BE2C (cell line): ENCODE measurements at regions not wholly inside any gene's neighbourhood (a gene's known extent, or its start where the extent isn't known, plus 50 kb on each side); places are given as distances from the start of the nearest gene placed in this dataset.

Experiments used
- DNase-seq: peaks from one replicate; pipeline ENCODE4 v3.0.0-alpha.2; 2020
- H3K27me3 ChIP-seq: fragments of 250-450 bp; sonication (Bioruptor Pico); 2 replicates; pipeline ENCODE4 v1.5.1; 2020; ENCODE audit warnings: mild to moderate bottlenecking
- H3K36me3 ChIP-seq: fragments of 250-450 bp; sonication (Bioruptor Pico); 2 replicates; pipeline ENCODE4 v1.5.1; 2020; ENCODE audit warnings: mild to moderate bottlenecking
- H3K4me1 ChIP-seq: fragments of 250-450 bp; sonication (Bioruptor Pico); 2 replicates; pipeline ENCODE4 v1.5.1; 2020
- H3K4me3 ChIP-seq: 2 replicates; pipeline ENCODE4 v1.5.1; 2011; ENCODE audit warnings: low read depth, low read length
- H3K9me3 ChIP-seq: fragments of 250-450 bp; sonication (Bioruptor Pico); 2 replicates; pipeline ENCODE4 v1.5.1; 2020
- CTCF ChIP-seq: IDR thresholded peaks from 2 replicates; pipeline ENCODE4 v1.5.1; 2012; ENCODE audit warnings: mild to moderate bottlenecking, low read depth, low read length

GRCh38 chr6:88376768-88377387, 210.7 kb upstream of the CNR1 start:
- no peaks in the 10 kb centered on the region for H3K4me1 ChIP-seq
- no peaks in the 10 kb centered on the region for H3K27me3 ChIP-seq
- no peak for DNase-seq
- H3K4me3 ChIP-seq, result no peak overlapping the region
- no peaks in the 10 kb centered on the region for H3K36me3 ChIP-seq
- H3K9me3 ChIP-seq, result no peaks in the 10 kb centered on the region
- no peak for TF ChIP-seq CTCF

GRCh38 chr6:88376197-88376596, 210.1 kb upstream of the CNR1 start:
- Histone ChIP-seq H3K36me3 (no peaks in the 10 kb centered on the region), H3K4me1 (no peaks in the 10 kb centered on the region), H3K4me3 (no peak overlapping the region), H3K9me3 (no peaks in the 10 kb centered on the region), H3K27me3 (no peaks in the 10 kb centered on the region)
- TF ChIP-seq CTCF, result no peak
- DNase-seq, result no peak

- no peaks in the 10 kb centered on the region for H3K27me3 ChIP-seq
- no peak overlapping the region for H3K4me3 ChIP-seq
- no peaks in the 10 kb centered on the region for H3K9me3 ChIP-seq
- H3K4me1 ChIP-seq, result no peaks in the 10 kb centered on the region
- DNase-seq, result no peak
- no peak for TF ChIP-seq CTCF
- H3K36me3 ChIP-seq, result no peaks in the 10 kb centered on the region
These were observed 208.4 kb upstream of the CNR1 start for GRCh38 chr6:88374553-88374952.

GRCh38 chr6:88371480-88371879, 205.3 kb upstream of the CNR1 start:
- H3K4me3 ChIP-seq, result no peak overlapping the region
- no peak for TF ChIP-seq CTCF

GRCh38 chr6:88370127-88370710, 204.1 kb upstream of the CNR1 start:
- TF ChIP-seq CTCF, result no peak
- no peaks in the 10 kb centered on the region for H3K36me3 ChIP-seq
- H3K9me3 ChIP-seq, result no peaks in the 10 kb centered on the region
- no peak for DNase-seq
- H3K4me3 ChIP-seq, result no peak overlapping the region
- no peaks in the 10 kb centered on the region for H3K4me1 ChIP-seq
- no peaks in the 10 kb centered on the region for H3K27me3 ChIP-seq

More at GRCh38 chr6:88371480-88371879, 205.3 kb upstream of the CNR1 start:
- no peaks in the 10 kb centered on the region for H3K36me3 ChIP-seq
- no peaks in the 10 kb centered on the region for H3K27me3 ChIP-seq
- no peaks in the 10 kb centered on the region for H3K4me1 ChIP-seq
- DNase-seq, result no peak
- H3K9me3 ChIP-seq, result no peaks in the 10 kb centered on the region

- Histone ChIP-seq H3K4me1 (no peaks in the 10 kb centered on the region), H3K27me3 (no peaks in the 10 kb centered on the region), H3K36me3 (no peaks in the 10 kb centered on the region), H3K4me3 (no peak overlapping the region), H3K9me3 (no peaks in the 10 kb centered on the region)
- no peak for TF ChIP-seq CTCF
- DNase-seq, result no peak
These were observed 203.1 kb upstream of the CNR1 start for GRCh38 chr6:88369262-88369661.
